CD4-positive, alpha-beta T cell treated with Interleukin-6 at 100 ng/mL for 8 hours (primary cell): ENCODE measurements at regions not wholly inside any gene's neighbourhood (a gene's known extent, or its start where the extent isn't known, plus 50 kb on each side); places are given as distances from the start of the nearest gene placed in this dataset.

Experiments
- DNase-seq: peaks from one replicate; pipeline ENCODE4 v3.0.0-alpha.2; 2020; ENCODE audit warnings: mixed read lengths, low spot score

DNA sequence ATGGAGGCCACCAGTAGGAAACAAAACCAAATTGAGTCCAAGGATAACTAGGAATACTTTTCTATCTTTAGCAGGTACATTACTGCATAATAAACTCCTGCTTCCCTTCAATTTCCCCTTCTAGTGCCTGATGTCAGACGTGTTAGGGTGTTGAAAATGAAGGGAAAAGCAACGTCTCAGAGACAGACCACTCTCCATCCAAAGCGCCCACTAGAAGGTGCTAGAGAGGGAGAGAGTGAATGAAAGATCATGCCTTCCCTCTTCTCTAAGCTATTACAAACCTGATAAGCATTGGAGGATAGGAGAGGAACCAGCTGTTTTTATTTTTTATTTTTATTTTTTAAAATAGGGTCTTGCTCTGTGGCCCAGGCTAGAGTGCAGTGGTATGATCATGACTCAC, 64.1 kb downstream of the ZNF641 start:
- DNase-seq, result no peak

DNA sequence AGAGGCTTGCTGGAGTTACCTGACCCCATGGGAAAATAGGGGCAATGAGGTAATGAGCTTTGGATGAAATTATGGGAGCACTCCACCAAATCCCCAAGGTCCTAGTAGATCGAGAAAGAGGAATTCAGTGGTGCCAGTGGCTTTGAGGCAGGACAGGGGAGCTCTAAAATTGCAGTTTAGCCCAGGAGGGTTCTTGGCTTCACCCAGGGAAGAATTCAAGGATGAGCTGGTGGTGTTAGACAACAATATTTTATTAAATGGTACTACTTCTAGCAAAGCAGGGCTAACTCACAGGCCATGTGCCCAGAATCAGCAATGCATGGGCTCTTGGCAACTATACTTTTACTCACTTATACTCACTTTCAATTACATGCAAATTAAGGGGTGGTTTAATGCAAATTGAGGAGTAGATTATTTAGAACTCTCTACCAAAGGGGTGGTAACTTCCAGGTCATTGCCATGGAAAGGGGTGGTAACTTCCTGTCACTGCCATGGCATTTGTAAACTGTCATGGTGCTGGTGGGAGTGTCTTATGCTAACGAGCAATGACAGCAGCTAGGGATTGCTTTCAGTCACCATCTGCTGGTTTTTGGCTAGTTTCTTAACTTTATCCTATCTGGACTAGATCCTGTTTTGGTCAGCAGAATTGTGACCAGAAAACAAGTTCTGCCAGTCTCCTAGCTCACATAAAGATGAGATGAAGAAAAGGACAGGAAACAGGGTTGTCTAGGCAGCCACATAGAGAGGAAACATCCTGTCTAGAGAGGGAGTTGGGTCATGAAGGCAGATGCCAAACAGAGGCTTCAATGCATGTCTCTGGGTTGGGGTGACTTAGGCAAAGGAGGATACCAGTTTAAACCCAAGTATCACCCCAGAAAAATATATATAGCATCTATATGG, 64.7 kb downstream of the ZNF641 start:
- peak; percentile 21 for DNase-seq

- DNase-seq, result no peak
Observed at GRCh38 chr12:48281811-48282210, 68.9 kb downstream of the ZNF641 start.

- DNase-seq, result no peak
Observed at GRCh38 chr12:48280572-48280971, 70.1 kb downstream of the ZNF641 start.

GRCh38 chr12:48279601-48280000, 71.1 kb downstream of the ZNF641 start:
- no peak for DNase-seq

- DNase-seq, result no peak
Observed at GRCh38 chr12:48279101-48279500, 71.6 kb downstream of the ZNF641 start.

- no peak for DNase-seq
Observed at GRCh38 chr12:48276621-48277020, 73.5 kb upstream of the OR10AD1 start.

DNA sequence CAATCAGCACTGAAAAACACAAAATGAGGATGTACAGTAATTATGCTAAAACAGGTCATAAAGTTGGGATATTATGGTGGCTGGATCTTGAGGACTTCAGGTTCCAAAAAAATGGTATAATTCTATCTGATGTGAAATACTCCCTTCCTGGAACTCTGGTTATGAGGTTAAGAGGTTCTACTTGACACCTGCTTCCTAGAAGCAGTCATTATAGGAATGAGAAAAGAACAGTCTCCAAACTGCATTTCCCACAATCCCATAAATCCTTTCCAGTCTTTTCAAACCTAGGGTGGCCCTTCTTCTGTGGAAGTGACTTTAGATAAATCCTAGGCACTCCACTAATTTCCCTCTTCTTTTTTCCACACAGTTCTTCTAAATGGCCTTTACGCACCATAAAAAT, 63.7 kb upstream of the OR10AD1 start:
- DNase-seq, result no peak

- no peak for DNase-seq
Observed at GRCh38 chr12:48265777-48266176, 62.7 kb upstream of the OR10AD1 start.

- DNase-seq, result no peak
Observed at GRCh38 chr12:48263617-48264016, 60.5 kb upstream of the OR10AD1 start.

DNA sequence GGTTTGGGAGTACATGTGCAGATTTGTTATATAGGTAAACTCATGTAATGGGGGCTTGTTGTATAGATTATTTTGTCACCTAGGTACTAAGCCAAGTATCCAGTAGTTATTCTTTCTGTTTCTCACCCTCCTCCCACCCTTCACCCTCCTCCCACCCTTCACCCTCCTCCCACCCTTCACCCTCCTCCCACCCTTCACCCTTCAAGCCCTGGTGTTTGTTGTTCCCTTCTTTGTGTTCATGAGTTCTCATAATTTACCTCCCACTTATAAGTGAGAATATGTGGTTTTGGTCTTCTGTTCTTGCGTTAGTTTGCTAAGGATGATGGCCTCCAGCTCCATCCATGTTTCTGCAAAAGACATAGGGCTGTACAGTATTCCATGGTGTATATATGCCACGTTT, 58.7 kb upstream of the OR10AD1 start:
- no peak for DNase-seq
